Loucy (cell line): ENCODE measurements at regions not wholly inside any gene's neighbourhood (a gene's known extent, or its start where the extent isn't known, plus 50 kb on each side); places are given as distances from the start of the nearest gene placed in this dataset.

Experiments used
- H2AFZ ChIP-seq: fragments of 200-600 bp; sonication (generic); 2 replicates; pipeline ENCODE4 v1.6.0; 2016; ENCODE audit warnings: antibody characterized with exemption, mild to moderate bottlenecking, low read length, moderate library complexity
- H3F3A ChIP-seq: fragments of 200-600 bp; 2 replicates; pipeline ENCODE4 v1.6.0; 2016; ENCODE audit warnings: antibody characterized with exemption, low read depth, mild to moderate bottlenecking
- H3K27me3 ChIP-seq: fragments of 200-600 bp; sonication (generic); 2 replicates; pipeline ENCODE4 v1.6.1; 2014; ENCODE audit warnings: low read length, mild to moderate bottlenecking; ENCODE audit not compliant: insufficient read depth, poor library complexity, severe bottlenecking
- H3K36me3 ChIP-seq: fragments of 200-600 bp; sonication (generic); 2 replicates; pipeline ENCODE4 v1.6.1; 2016; ENCODE audit warnings: low read length; ENCODE audit not compliant: insufficient read depth
- H3K4me1 ChIP-seq: fragments of 200-600 bp; sonication (generic); 2 replicates; pipeline ENCODE4 v1.5.1; 2014; ENCODE audit warnings: low read length, mild to moderate bottlenecking; ENCODE audit not compliant: insufficient read depth, poor library complexity, severe bottlenecking
- H3K4me2 ChIP-seq: fragments of 200-600 bp; sonication (generic); 2 replicates; pipeline ENCODE4 v1.6.0; 2014; ENCODE audit warnings: antibody characterized with exemption, low read length, low read depth, mild to moderate bottlenecking; ENCODE audit not compliant: poor library complexity, severe bottlenecking
- H3K4me3 ChIP-seq: fragments of 200-600 bp; sonication (generic); 2 replicates; pipeline ENCODE4 v1.5.1; 2014; ENCODE audit warnings: low read length, mild to moderate bottlenecking, mixed read lengths; ENCODE audit not compliant: poor library complexity, severe bottlenecking
- H3K79me2 ChIP-seq: fragments of 200-600 bp; sonication (generic); 2 replicates; pipeline ENCODE4 v1.6.1; 2014; ENCODE audit warnings: low read length; ENCODE audit not compliant: insufficient read depth
- H3K9ac ChIP-seq: fragments of 200-600 bp; sonication (generic); 2 replicates; pipeline ENCODE4 v1.6.0; 2014; ENCODE audit warnings: mild to moderate bottlenecking, low read depth, low read length, moderate library complexity; ENCODE audit not compliant: poor library complexity, severe bottlenecking
- H3K9me2 ChIP-seq: fragments of 200-600 bp; sonication (generic); replicated peaks from 2 replicates; pipeline ENCODE4 v1.6.1; 2016; ENCODE audit warnings: low read depth, low read length, mixed read lengths
- H3K9me3 ChIP-seq: fragments of 200-600 bp; sonication (generic); 2 replicates; pipeline ENCODE4 v1.6.1; 2014; ENCODE audit warnings: mild to moderate bottlenecking, antibody characterized with exemption, low read length, low read depth; ENCODE audit not compliant: insufficient read depth
- H4K20me1 ChIP-seq: fragments of 200-600 bp; sonication (generic); 2 replicates; pipeline ENCODE4 v1.6.0; 2014; ENCODE audit warnings: antibody characterized with exemption, low read length, mild to moderate bottlenecking; ENCODE audit not compliant: insufficient read depth, poor library complexity, severe bottlenecking
- EZH2phosphoT487 ChIP-seq: fragments of 200-600 bp; IDR thresholded peaks from 2 replicates; pipeline ENCODE4 v1.6.1; 2018; ENCODE audit warnings: antibody characterized with exemption, mild to moderate bottlenecking, moderate library complexity, borderline replicate concordance
- TF ChIP-seq, protein P1 (sequence below): fragments of 200-600 bp; sonication (generic); conservative IDR thresholded peaks from 2 replicates; pipeline ENCODE4 v1.5.1; 2014; ENCODE audit warnings: mild to moderate bottlenecking, antibody characterized with exemption, low read length

DNA sequence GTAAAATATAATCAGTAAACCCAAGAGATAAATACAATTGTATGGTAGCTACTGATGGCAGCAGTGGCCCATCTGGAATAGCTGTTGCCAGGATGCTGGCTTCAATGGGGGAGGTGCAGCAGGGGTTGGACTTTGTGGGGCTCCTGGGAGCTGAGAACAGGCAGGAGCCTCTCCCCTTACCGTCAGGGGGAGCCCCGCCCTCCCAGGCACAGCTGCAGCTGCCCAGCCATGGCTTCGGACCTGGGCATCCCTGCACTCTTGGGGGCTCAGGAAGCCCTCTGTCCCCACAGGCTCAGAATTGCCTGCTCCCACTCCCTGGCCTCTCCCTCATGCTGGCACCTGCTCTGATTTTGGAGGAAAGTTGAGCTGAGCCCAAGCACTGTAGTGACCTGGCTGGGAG lies 741.1 kb downstream of the CDH11 start:
- no peaks in the 10 kb centered on the region for H3K36me3 ChIP-seq
- TF ChIP-seq, protein P1, sequence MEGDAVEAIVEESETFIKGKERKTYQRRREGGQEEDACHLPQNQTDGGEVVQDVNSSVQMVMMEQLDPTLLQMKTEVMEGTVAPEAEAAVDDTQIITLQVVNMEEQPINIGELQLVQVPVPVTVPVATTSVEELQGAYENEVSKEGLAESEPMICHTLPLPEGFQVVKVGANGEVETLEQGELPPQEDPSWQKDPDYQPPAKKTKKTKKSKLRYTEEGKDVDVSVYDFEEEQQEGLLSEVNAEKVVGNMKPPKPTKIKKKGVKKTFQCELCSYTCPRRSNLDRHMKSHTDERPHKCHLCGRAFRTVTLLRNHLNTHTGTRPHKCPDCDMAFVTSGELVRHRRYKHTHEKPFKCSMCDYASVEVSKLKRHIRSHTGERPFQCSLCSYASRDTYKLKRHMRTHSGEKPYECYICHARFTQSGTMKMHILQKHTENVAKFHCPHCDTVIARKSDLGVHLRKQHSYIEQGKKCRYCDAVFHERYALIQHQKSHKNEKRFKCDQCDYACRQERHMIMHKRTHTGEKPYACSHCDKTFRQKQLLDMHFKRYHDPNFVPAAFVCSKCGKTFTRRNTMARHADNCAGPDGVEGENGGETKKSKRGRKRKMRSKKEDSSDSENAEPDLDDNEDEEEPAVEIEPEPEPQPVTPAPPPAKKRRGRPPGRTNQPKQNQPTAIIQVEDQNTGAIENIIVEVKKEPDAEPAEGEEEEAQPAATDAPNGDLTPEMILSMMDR, result no peak
- TF ChIP-seq EZH2phosphoT487, result no peak
- no peaks in the 10 kb centered on the region; the same call in 1 of the 2 replicates for H3K9me3 ChIP-seq
- H3K9me2 ChIP-seq, result no peaks in the 10 kb centered on the region
- no peak overlapping the region for H3K4me2 ChIP-seq
- H3K9ac ChIP-seq, result no peak overlapping the region
- no peaks in the 10 kb centered on the region for H3K4me1 ChIP-seq
- no peaks in the 10 kb centered on the region for H3F3A ChIP-seq
- H3K27me3 ChIP-seq, result no peaks in the 10 kb centered on the region
- no peaks in the 10 kb centered on the region for H4K20me1 ChIP-seq
- H3K79me2 ChIP-seq, result no peaks in the 10 kb centered on the region
- no peak overlapping the region for H3K4me3 ChIP-seq
- no peak overlapping the region for H2AFZ ChIP-seq

GRCh38 chr16:64375391-64375980 lies 746.4 kb downstream of the CDH11 start:
- H3K36me3 ChIP-seq, result no peaks in the 10 kb centered on the region
- H3K9me3 ChIP-seq, result no peaks in the 10 kb centered on the region
- H3K79me2 ChIP-seq, result no peaks in the 10 kb centered on the region
- no peak for TF ChIP-seq EZH2phosphoT487
- TF ChIP-seq, protein P1, result no peak
- H3K4me2 ChIP-seq, result no peak overlapping the region
- no peak overlapping the region for H3K4me3 ChIP-seq
- H2AFZ ChIP-seq, result no peak overlapping the region
- no peak overlapping the region for H3K9ac ChIP-seq
- no peaks in the 10 kb centered on the region for H3K27me3 ChIP-seq
- no peaks in the 10 kb centered on the region for H4K20me1 ChIP-seq
- H3K4me1 ChIP-seq, result no peaks in the 10 kb centered on the region
- no peaks in the 10 kb centered on the region for H3F3A ChIP-seq
- no peaks in the 10 kb centered on the region for H3K9me2 ChIP-seq

DNA sequence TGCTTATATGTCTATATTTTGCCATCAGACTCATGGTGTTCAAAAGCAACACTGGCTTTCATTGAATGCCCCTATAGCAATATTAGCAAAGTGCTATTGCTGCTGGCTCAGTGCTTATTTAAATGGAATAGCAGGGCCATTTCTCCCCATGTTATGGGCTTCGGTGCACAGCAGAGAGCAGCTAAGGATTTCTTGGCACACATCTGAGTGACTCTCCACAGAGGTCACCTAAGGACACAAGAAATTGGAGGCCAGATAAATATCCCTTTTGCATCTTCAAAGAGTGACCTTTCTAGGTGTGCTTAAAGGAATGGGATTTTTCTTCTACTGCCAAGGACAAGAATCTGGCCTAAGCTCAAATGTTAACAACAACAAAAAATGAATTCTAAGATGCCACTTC lies 751.8 kb downstream of the CDH11 start:
- TF ChIP-seq, protein P1, result no peak
- TF ChIP-seq EZH2phosphoT487, result no peak
- no peaks in the 10 kb centered on the region for H3K27me3 ChIP-seq

More for the DNA sequence above, 751.8 kb downstream of the CDH11 start:
- no peaks in the 10 kb centered on the region for H3K79me2 ChIP-seq
- no peak overlapping the region for H3K9ac ChIP-seq
- no peaks in the 10 kb centered on the region for H3K9me3 ChIP-seq
- H3K4me3 ChIP-seq, result no peak overlapping the region
- no peaks in the 10 kb centered on the region for H3K9me2 ChIP-seq
- no peaks in the 10 kb centered on the region for H4K20me1 ChIP-seq
- H3K4me2 ChIP-seq, result no peak overlapping the region
- no peaks in the 10 kb centered on the region for H3F3A ChIP-seq
- H3K36me3 ChIP-seq, result no peaks in the 10 kb centered on the region
- no peaks in the 10 kb centered on the region for H3K4me1 ChIP-seq
- H2AFZ ChIP-seq, result no peak overlapping the region
